SK-N-SH treated with all-trans-retinoic acid at 6 μM for 48 hours (cell line): ENCODE measurements at regions not wholly inside any gene's neighbourhood (a gene's known extent, or its start where the extent isn't known, plus 50 kb on each side); places are given as distances from the start of the nearest gene placed in this dataset.

Source experiments
- ATAC-seq: fragments of 200-7000 bp; cut with Tn5 transposase; 3 replicates; pipeline ENCODE4 v1.9.1; 2020; ENCODE audit warnings: mild to moderate bottlenecking, moderate library complexity
- ARNTL ChIP-seq: fragments of 450-650 bp; formaldehyde crosslinking; IDR thresholded peaks from 2 replicates; pipeline ENCODE4 v1.5.0; 2020; ENCODE audit warnings: low read depth, mild to moderate bottlenecking, moderate library complexity, borderline replicate concordance
- BACH2 ChIP-seq: fragments of 250-450 bp; sonication (Bioruptor Pico); IDR thresholded peaks from 2 replicates; pipeline ENCODE4 v1.9.0; 2021; ENCODE audit warnings: mild to moderate bottlenecking, borderline replicate concordance
- CREB5 ChIP-seq: fragments of 250-450 bp; sonication (Bioruptor Pico); IDR thresholded peaks from 2 replicates; pipeline ENCODE4 v1.5.1; 2020; ENCODE audit warnings: low read depth, mild to moderate bottlenecking, moderate library complexity
- CSDC2 ChIP-seq: fragments of 250-450 bp; sonication (Bioruptor Pico); IDR thresholded peaks from 2 replicates; pipeline ENCODE4 v1.5.0; 2020; ENCODE audit warnings: mild to moderate bottlenecking, moderate library complexity
- CSRNP3 ChIP-seq: fragments of 250-450 bp; sonication (Bioruptor Pico); IDR thresholded peaks from 2 replicates; pipeline ENCODE4 v1.5.1; 2021; ENCODE audit warnings: mild to moderate bottlenecking, moderate library complexity
- ESRRG ChIP-seq: fragments of 250-450 bp; sonication (Bioruptor Pico); IDR thresholded peaks from 2 replicates; pipeline ENCODE4 v1.6.1; 2021; ENCODE audit warnings: mild to moderate bottlenecking
- ISL1 ChIP-seq: fragments of 250-450 bp; sonication (Bioruptor Pico); IDR thresholded peaks from 2 replicates; pipeline ENCODE4 v2.1.2; 2022; ENCODE audit warnings: mild to moderate bottlenecking, moderate library complexity
- OSR1 ChIP-seq: fragments of 250-450 bp; sonication (Bioruptor Pico); IDR thresholded peaks from 2 replicates; pipeline ENCODE4 v1.8.0; 2022; ENCODE audit warnings: moderate library complexity, mild to moderate bottlenecking, inconsistent platforms
- PATZ1 ChIP-seq: fragments of 250-450 bp; sonication (Bioruptor Pico); IDR thresholded peaks from 2 replicates; pipeline ENCODE4 v1.8.0; 2020; ENCODE audit warnings: mild to moderate bottlenecking, moderate library complexity, borderline replicate concordance
- POU6F1 ChIP-seq: fragments of 250-450 bp; sonication (Bioruptor Pico); IDR thresholded peaks from 2 replicates; pipeline ENCODE4 v1.8.0; 2021; ENCODE audit warnings: low read depth, mild to moderate bottlenecking, moderate library complexity, borderline replicate concordance
- RARB ChIP-seq: fragments of 250-450 bp; sonication (Bioruptor Pico); IDR thresholded peaks from 2 replicates; pipeline ENCODE4 v1.8.0; 2021; ENCODE audit warnings: mild to moderate bottlenecking, moderate library complexity
- SNAI2 ChIP-seq: fragments of 250-450 bp; sonication (Bioruptor Pico); IDR thresholded peaks from 2 replicates; pipeline ENCODE4 v1.5.0; 2020; ENCODE audit warnings: mild to moderate bottlenecking, moderate library complexity
- TCF4 ChIP-seq: fragments of 250-450 bp; sonication (Bioruptor Pico); IDR thresholded peaks from 2 replicates; pipeline ENCODE4 v1.8.0; 2021; ENCODE audit warnings: mild to moderate bottlenecking, moderate library complexity, borderline replicate concordance
- TOX ChIP-seq: fragments of 250-450 bp; sonication (Bioruptor Pico); IDR thresholded peaks from 2 replicates; pipeline ENCODE4 v1.8.0; 2021; ENCODE audit warnings: mild to moderate bottlenecking, moderate library complexity, borderline replicate concordance
- TSHZ2 ChIP-seq: fragments of 250-450 bp; sonication (Bioruptor Pico); IDR thresholded peaks from 2 replicates; pipeline ENCODE4 v1.5.0; 2020; ENCODE audit warnings: mild to moderate bottlenecking, moderate library complexity
- ZC3H10 ChIP-seq: fragments of 250-450 bp; sonication (Bioruptor Pico); IDR thresholded peaks from 2 replicates; pipeline ENCODE4 v1.5.1; 2021; ENCODE audit warnings: mild to moderate bottlenecking, moderate library complexity
- ZFP3 ChIP-seq: fragments of 250-450 bp; sonication (Bioruptor Pico); IDR thresholded peaks from 2 replicates; pipeline ENCODE4 v1.5.0; 2020; ENCODE audit warnings: mild to moderate bottlenecking, moderate library complexity
- ZFP30 ChIP-seq: fragments of 450-650 bp; formaldehyde crosslinking; IDR thresholded peaks from 2 replicates; pipeline ENCODE4 v1.5.0; 2022; ENCODE audit warnings: mild to moderate bottlenecking, moderate library complexity
- ZNF70 ChIP-seq: fragments of 450-650 bp; formaldehyde crosslinking; IDR thresholded peaks from 2 replicates; pipeline ENCODE4 v1.5.0; 2020; ENCODE audit warnings: mild to moderate bottlenecking, moderate library complexity

- TF ChIP-seq ISL1 (CRISPR knock-in tag) (no peak), ARNTL (CRISPR knock-in tag) (no peak)
- TF ChIP-seq, all 23 proteins: peak for 0
Measured at GRCh38 chr1:67953301-67953700, 97.1 kb downstream of the DIRAS3 start (continued).

GRCh38 chr1:67952071-67952470, 98.4 kb downstream of the DIRAS3 start:
- TF ChIP-seq TOX (CRISPR knock-in tag) (no peak), ZFP30 (no peak), BACH2 (no peak), TCF4 (CRISPR knock-in tag) (no peak), ZNF70 (CRISPR knock-in tag) (no peak), ZC3H10 (CRISPR knock-in tag) (no peak), SNAI2 (CRISPR knock-in tag) (no peak), CSRNP3 (CRISPR knock-in tag) (no peak), ISL1 (CRISPR knock-in tag) (no peak), ESRRG (CRISPR knock-in tag) (no peak), RARB (no peak), ARNTL (CRISPR knock-in tag) (no peak), PATZ1 (CRISPR knock-in tag) (no peak), POU6F1 (CRISPR knock-in tag) (no peak)
- no peak for ATAC-seq

- ATAC-seq, result no peak
- TF ChIP-seq ISL1 (CRISPR knock-in tag), result no peak
- TF ChIP-seq ZFP30, result no peak
- no peak for TF ChIP-seq OSR1 (CRISPR knock-in tag)
- TF ChIP-seq ZFP3, result no peak
- TF ChIP-seq ARNTL (CRISPR knock-in tag), result no peak
- no peak for TF ChIP-seq CSDC2 (CRISPR knock-in tag)
- TF ChIP-seq TCF4 (CRISPR knock-in tag), result no peak
- TF ChIP-seq POU6F1 (CRISPR knock-in tag), result no peak
- no peak for TF ChIP-seq ZNF70 (CRISPR knock-in tag)
- no peak for TF ChIP-seq BACH2
- no peak for TF ChIP-seq RARB
Measured at GRCh38 chr1:67951014-67951413, 99.4 kb downstream of the DIRAS3 start.

GRCh38 chr1:67948151-67949080, 102.0 kb downstream of the DIRAS3 start:
- ATAC-seq, result peak; percentile 85
- TF ChIP-seq ZFP3, result no peak
- TF ChIP-seq POU6F1 (CRISPR knock-in tag), result no peak
- no peak for TF ChIP-seq ZC3H10 (CRISPR knock-in tag)
- TF ChIP-seq CSRNP3 (CRISPR knock-in tag), result no peak
- no peak for TF ChIP-seq CREB5 (CRISPR knock-in tag)
- TF ChIP-seq TCF4 (CRISPR knock-in tag), result no peak
- TF ChIP-seq SNAI2 (CRISPR knock-in tag), result no peak
- TF ChIP-seq CSDC2 (CRISPR knock-in tag), result no peak
- TF ChIP-seq TOX (CRISPR knock-in tag), result no peak
- no peak for TF ChIP-seq TSHZ2
